IMR-90 (cell line): ENCODE measurements at regions not wholly inside any gene's neighbourhood (a gene's known extent, or its start where the extent isn't known, plus 50 kb on each side); places are given as distances from the start of the nearest gene placed in this dataset.

Experiments used
- ATAC-seq: fragments of 200-7000 bp; cut with Tn5 transposase; 2 replicates; pipeline ENCODE4 v1.9.1; 2020; ENCODE audit warnings: low read depth, mild to moderate bottlenecking, moderate library complexity
- BruUV-seq: library from RNA; stranded (reverse); fragments of 400-500 nt; replicated peaks from 2 replicates; lab custom pipeline; 2021; lab: Mats Ljungman, UMichigan
- CTCF ChIA-PET: fragments of 300-600 bp; formaldehyde crosslinking; extraction: SDS; loops from one replicate; lab custom pipeline; 2021; ENCODE audit warnings: antibody characterized with exemption; lab: Yijun Ruan, JAX
- POLR2A ChIA-PET: fragments of 300-600 bp; sonication (Branson Sonifier 250); formaldehyde crosslinking; loops from one replicate; lab custom pipeline; 2022; ENCODE audit warnings: antibody characterized with exemption; ENCODE audit not compliant: unreplicated experiment; lab: Charles Lee
- DNase-seq: peaks from one replicate; pipeline ENCODE4 v3.0.0; 2013
- H2AFZ ChIP-seq: replicated peaks from 2 replicates; pipeline ENCODE3; 2013; ENCODE audit warnings: low read length, mild to moderate bottlenecking; ENCODE audit not compliant: poor library complexity
- H2AK5ac ChIP-seq: 2 replicates; pipeline ENCODE4 v1.6.1; 2013; ENCODE audit warnings: low read depth, low read length, inconsistent platforms
- H2AK9ac ChIP-seq: replicated peaks from 2 replicates; pipeline ENCODE3; 2013; ENCODE audit warnings: mild to moderate bottlenecking, low read depth, low read length, moderate library complexity; ENCODE audit not compliant: poor library complexity
- H2BK120ac ChIP-seq: 2 replicates; pipeline ENCODE4 v1.6.1; 2013; ENCODE audit warnings: low read depth, low read length, inconsistent platforms
- H2BK15ac ChIP-seq: 3 replicates; pipeline ENCODE4 v1.6.1; 2013; ENCODE audit warnings: low read depth, low read length, inconsistent platforms
- H2BK20ac ChIP-seq: 2 replicates; pipeline ENCODE4 v1.6.1; 2013; ENCODE audit warnings: low read depth, mild to moderate bottlenecking, inconsistent platforms, low read length, moderate library complexity
- H2BK5ac ChIP-seq: 2 replicates; pipeline ENCODE4 v1.6.1; 2013; ENCODE audit warnings: mild to moderate bottlenecking, low read depth, low read length, inconsistent platforms; ENCODE audit not compliant: poor library complexity, severe bottlenecking
- H3K14ac ChIP-seq: replicated peaks from 2 replicates; pipeline ENCODE4 v1.6.1; 2013; ENCODE audit warnings: low read depth, low read length, inconsistent platforms
- H3K18ac ChIP-seq: 2 replicates; pipeline ENCODE4 v1.6.1; 2013; ENCODE audit warnings: low read depth, low read length, control low read depth
- H3K23ac ChIP-seq: 2 replicates; pipeline ENCODE4 v1.6.1; 2013; ENCODE audit warnings: low read depth, low read length, inconsistent platforms
- H3K27ac ChIP-seq: 2 replicates; pipeline ENCODE4 v1.5.1; 2013; ENCODE audit warnings: mild to moderate bottlenecking, control low read depth, low read length; ENCODE audit not compliant: insufficient read depth
- H3K27me3 ChIP-seq: 2 replicates; pipeline ENCODE4 v1.6.1; 2013; ENCODE audit warnings: low read length; ENCODE audit not compliant: control insufficient read depth, insufficient read depth
- H3K36me3 ChIP-seq: 2 replicates; pipeline ENCODE4 v1.6.1; 2013; ENCODE audit warnings: low read length, mixed read lengths; ENCODE audit not compliant: control insufficient read depth, insufficient read depth
- H3K4ac ChIP-seq: 2 replicates; pipeline ENCODE4 v1.6.1; 2013; ENCODE audit warnings: low read depth, low read length, inconsistent platforms
- H3K4me1 ChIP-seq: 2 replicates; pipeline ENCODE4 v1.6.1; 2013; ENCODE audit warnings: low read length, mixed read lengths; ENCODE audit not compliant: control insufficient read depth, insufficient read depth
- H3K4me2 ChIP-seq: 2 replicates; pipeline ENCODE4 v1.6.1; 2013; ENCODE audit warnings: low read depth, mild to moderate bottlenecking, control low read depth, low read length, moderate library complexity
- H3K4me3 ChIP-seq: 2 replicates; pipeline ENCODE4 v1.5.1; 2013; ENCODE audit warnings: low read depth, mild to moderate bottlenecking, control low read depth, low read length, moderate library complexity; ENCODE audit not compliant: insufficient read depth
- H3K56ac ChIP-seq: 2 replicates; pipeline ENCODE4 v1.6.1; 2013; ENCODE audit warnings: low read length, inconsistent platforms; ENCODE audit not compliant: insufficient read depth; ENCODE audit errors: extremely low read depth
- H3K79me1 ChIP-seq, 2 experiments: 2 replicates each; pipeline ENCODE4 v1.6.1; 2013; ENCODE audit warnings: low read length in 2 of 2, inconsistent platforms in 1 of 2, low read depth in 1 of 2
- H3K9ac ChIP-seq: 2 replicates; pipeline ENCODE4 v1.6.1; 2013; ENCODE audit warnings: low read depth, low read length, control low read depth
- H3K9me1 ChIP-seq: 2 replicates; pipeline ENCODE4 v1.6.1; 2013; ENCODE audit warnings: low read length, inconsistent platforms; ENCODE audit not compliant: insufficient read depth
- H3K9me3 ChIP-seq: 2 replicates; pipeline ENCODE4 v1.6.1; 2013; ENCODE audit warnings: low read length; ENCODE audit not compliant: control insufficient read depth, insufficient read depth
- H4K20me1 ChIP-seq: 2 replicates; pipeline ENCODE4 v1.6.1; 2013; ENCODE audit warnings: low read length, inconsistent platforms; ENCODE audit not compliant: insufficient read depth
- H4K5ac ChIP-seq: 2 replicates; pipeline ENCODE4 v1.6.1; 2013; ENCODE audit warnings: mild to moderate bottlenecking, low read depth, low read length, control low read depth
- H4K8ac ChIP-seq, 2 experiments: 2 replicates each; pipeline ENCODE4 v1.6.1; 2013; ENCODE audit warnings: low read depth in 2 of 2, low read length in 2 of 2, control low read depth in 1 of 2, inconsistent platforms in 1 of 2
- H4K91ac ChIP-seq: 2 replicates; pipeline ENCODE4 v1.6.1; 2013; ENCODE audit warnings: low read depth, low read length, inconsistent platforms; ENCODE audit not compliant: insufficient read depth
- CEBPB ChIP-seq: IDR thresholded peaks from 2 replicates; pipeline ENCODE4 v1.6.1; 2012; ENCODE audit warnings: low read depth, low read length, improper control_type of control experiment
- CTCF ChIP-seq: conservative IDR thresholded peaks from 2 replicates; pipeline ENCODE4 v1.5.1; 2012; ENCODE audit warnings: mild to moderate bottlenecking, low read depth, low read length, improper control_type of control experiment
- ELK1 ChIP-seq: fragments of 150-350 bp; IDR thresholded peaks from 2 replicates; pipeline ENCODE4 v1.6.1; 2016; ENCODE audit warnings: low read depth, mild to moderate bottlenecking, low read length, moderate library complexity, borderline replicate concordance
- FOS ChIP-seq: fragments of 150-350 bp; IDR thresholded peaks from 2 replicates; pipeline ENCODE4 v1.6.1; 2016; ENCODE audit warnings: low read depth, low read length
- MAZ ChIP-seq: IDR thresholded peaks from 2 replicates; pipeline ENCODE4 v1.6.1; 2012; ENCODE audit warnings: low read depth, mild to moderate bottlenecking, low read length, improper control_type of control experiment, moderate library complexity, borderline replicate concordance
- MXI1 ChIP-seq: IDR thresholded peaks from 2 replicates; pipeline ENCODE4 v1.6.1; 2012; ENCODE audit warnings: low read depth, mild to moderate bottlenecking, low read length, moderate library complexity, borderline replicate concordance
- NFE2L2 ChIP-seq: fragments of 150-350 bp; IDR thresholded peaks from 2 replicates; pipeline ENCODE4 v1.6.1; 2016; ENCODE audit warnings: low read depth, mild to moderate bottlenecking, low read length
- POLR2A ChIP-seq: IDR thresholded peaks from 2 replicates; pipeline ENCODE4 v1.6.1; 2012; ENCODE audit warnings: mild to moderate bottlenecking, low read depth, low read length
- RAD21 ChIP-seq: IDR thresholded peaks from 2 replicates; pipeline ENCODE4 v1.6.1; 2012; ENCODE audit warnings: low read length, improper control_type of control experiment
- RCOR1 ChIP-seq: IDR thresholded peaks from 2 replicates; pipeline ENCODE4 v1.6.1; 2012; ENCODE audit warnings: mild to moderate bottlenecking, low read length, improper control_type of control experiment; ENCODE audit not compliant: insufficient replicate concordance
- RFX5 ChIP-seq: IDR thresholded peaks from 2 replicates; pipeline ENCODE4 v1.8.0; 2012; ENCODE audit warnings: low read depth, mild to moderate bottlenecking, low read length, moderate library complexity
- SMC3 ChIP-seq: fragments of 150-350 bp; IDR thresholded peaks from 2 replicates; pipeline ENCODE4 v1.6.1; 2016; ENCODE audit warnings: low read depth, mild to moderate bottlenecking, antibody characterized with exemption, low read length, moderate library complexity
- USF2 ChIP-seq: fragments of 150-350 bp; IDR thresholded peaks from 2 replicates; pipeline ENCODE4 v1.6.1; 2017; ENCODE audit warnings: mild to moderate bottlenecking, antibody characterized with exemption, low read length, low read depth
- WGBS, 2 experiments: methylation state at CpG; one replicate each; pipeline versions ENCODE4 v1.1.5 to v1.1.7; 2013; ENCODE audit warnings: missing lambda C conversion rate in 2 of 2; ENCODE audit not compliant: insufficient read length in 1 of 2; ENCODE audit errors: extremely low coverage in 2 of 2; 5-methylcytosine and 5-hydroxymethylcytosine counted together
- dilution Hi-C: fragments of 300-500 bp; cut with HindIII; formaldehyde crosslinking; loops from one replicate; pipeline ENCODE4 v1.14.3; 2018; ENCODE audit warnings: low sequenced_read_pairs; ENCODE audit not compliant: unreplicated experiment
- in situ Hi-C: fragments of 300-500 bp; cut with MboI; formaldehyde crosslinking; loops from 3 replicates; pipeline ENCODE4 v1.14.3; 2019; ENCODE audit warnings: low sequenced_read_pairs, inconsistent platforms, mixed read lengths
- intact Hi-C: fragments of 100-400 bp; cut with micrococcal nuclease; formaldehyde crosslinking; loops from 2 replicates; pipeline ENCODE4 v1.10.0; 2022

GRCh38 chr11:22044126-22044525 lies 148.8 kb upstream of the ANO5 start:
- H2BK15ac ChIP-seq, result no peak overlapping the region
- H3K4me1 ChIP-seq, result no peaks in the 10 kb centered on the region
- no peaks in the 10 kb centered on the region for H3K27me3 ChIP-seq
- H2BK5ac ChIP-seq, result no peak overlapping the region
- H3K4ac ChIP-seq, result no peak overlapping the region
- H3K56ac ChIP-seq, result no peak overlapping the region
- no peak overlapping the region for H2BK20ac ChIP-seq
- POLR2A ChIA-PET, result no interaction called here
- no peak overlapping the region for H3K4me2 ChIP-seq
- H3K23ac ChIP-seq, result no peak overlapping the region
- H4K5ac ChIP-seq, result no peak overlapping the region
- no peaks in the 10 kb centered on the region for H3K9me1 ChIP-seq
- no peaks in the 10 kb centered on the region for H3K79me1 ChIP-seq
- intact Hi-C loops, result no loop called here
- dilution Hi-C loops, result no loop called here
- H3K36me3 ChIP-seq, result no peaks in the 10 kb centered on the region
- no peak overlapping the region for H2AK5ac ChIP-seq
- no peaks in the 10 kb centered on the region for H4K20me1 ChIP-seq
- BruUV-seq, result no TSS peak
- WGBS, 2 experiments, result no CpG with 5 or more reads among the region's 4 CpGs
- no peak overlapping the region for H2AFZ ChIP-seq
- H3K4me3 ChIP-seq, result no peak overlapping the region
- H3K14ac ChIP-seq, result no peak overlapping the region
- H2AK9ac ChIP-seq, result no peak overlapping the region
- no peak overlapping the region for H4K91ac ChIP-seq
- H3K18ac ChIP-seq, result no peak overlapping the region
- H3K27ac ChIP-seq, result no peak overlapping the region
- H2BK120ac ChIP-seq, result no peak overlapping the region
- H4K8ac ChIP-seq, result no peak overlapping the region
- in situ Hi-C loops, result no loop called here
- ATAC-seq, result no peak
- H3K9me3 ChIP-seq, result peaks cover 10% of the 10 kb centered on the region
- H3K9ac ChIP-seq, result no peak overlapping the region
- TF ChIP-seq SMC3, result no peak
- TF ChIP-seq CTCF, result no peak
- no peak for TF ChIP-seq MXI1
- no peak for TF ChIP-seq ELK1
- no peak for TF ChIP-seq MAZ
- no peak for TF ChIP-seq FOS
- TF ChIP-seq RFX5, result no peak
- no peak for TF ChIP-seq USF2
- TF ChIP-seq POLR2A, result no peak
- no peak for TF ChIP-seq RCOR1
- no peak for TF ChIP-seq NFE2L2
- TF ChIP-seq RAD21, result no peak
- no peak for TF ChIP-seq CEBPB
- CTCF ChIA-PET, result no interaction called here
- no peak for DNase-seq
